WTC11 (cell line): ENCODE measurements at regions not wholly inside any gene's neighbourhood (a gene's known extent, or its start where the extent isn't known, plus 50 kb on each side); places are given as distances from the start of the nearest gene placed in this dataset.

Source experiments
- RELA ChIP-seq: sonication (generic); formaldehyde crosslinking; IDR thresholded peaks from 2 replicates; pipeline ENCODE4 v1.8.1; 2022; ENCODE audit warnings: missing genetic modification reagents, mild to moderate bottlenecking, borderline replicate concordance
- TF ChIP-seq, protein P1 (sequence below): fragments of 200-600 bp; IDR thresholded peaks from 2 replicates; pipeline ENCODE4 v1.8.0; 2022; ENCODE audit warnings: antibody characterized with exemption

DNA sequence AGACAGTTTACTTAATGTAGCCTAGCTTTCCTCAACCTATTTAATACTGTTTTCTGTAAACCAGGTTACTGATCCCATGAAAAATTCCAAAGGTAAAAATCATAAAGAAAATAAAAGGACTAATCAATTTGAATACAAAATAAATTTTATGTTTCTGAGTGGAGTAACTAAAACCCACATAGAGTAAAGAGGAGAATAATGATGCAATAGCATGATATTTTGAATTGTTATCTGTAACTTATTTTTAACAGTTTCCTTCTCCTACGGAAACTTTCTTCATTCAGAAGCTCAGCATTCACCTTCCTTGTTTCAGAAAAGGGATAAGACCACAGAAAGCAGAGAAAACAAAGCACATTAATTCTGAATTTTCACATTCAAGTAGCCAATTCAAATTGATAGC, 320.6 kb upstream of the NUDT12 start:
- TF ChIP-seq RELA, result no peak
- TF ChIP-seq, protein P1, sequence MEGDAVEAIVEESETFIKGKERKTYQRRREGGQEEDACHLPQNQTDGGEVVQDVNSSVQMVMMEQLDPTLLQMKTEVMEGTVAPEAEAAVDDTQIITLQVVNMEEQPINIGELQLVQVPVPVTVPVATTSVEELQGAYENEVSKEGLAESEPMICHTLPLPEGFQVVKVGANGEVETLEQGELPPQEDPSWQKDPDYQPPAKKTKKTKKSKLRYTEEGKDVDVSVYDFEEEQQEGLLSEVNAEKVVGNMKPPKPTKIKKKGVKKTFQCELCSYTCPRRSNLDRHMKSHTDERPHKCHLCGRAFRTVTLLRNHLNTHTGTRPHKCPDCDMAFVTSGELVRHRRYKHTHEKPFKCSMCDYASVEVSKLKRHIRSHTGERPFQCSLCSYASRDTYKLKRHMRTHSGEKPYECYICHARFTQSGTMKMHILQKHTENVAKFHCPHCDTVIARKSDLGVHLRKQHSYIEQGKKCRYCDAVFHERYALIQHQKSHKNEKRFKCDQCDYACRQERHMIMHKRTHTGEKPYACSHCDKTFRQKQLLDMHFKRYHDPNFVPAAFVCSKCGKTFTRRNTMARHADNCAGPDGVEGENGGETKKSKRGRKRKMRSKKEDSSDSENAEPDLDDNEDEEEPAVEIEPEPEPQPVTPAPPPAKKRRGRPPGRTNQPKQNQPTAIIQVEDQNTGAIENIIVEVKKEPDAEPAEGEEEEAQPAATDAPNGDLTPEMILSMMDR, result no peak
